ENCODE measurements at regions not wholly inside any gene's neighbourhood (a gene's known extent, or its start where the extent isn't known, plus 50 kb on each side); places are given as distances from the start of the nearest gene placed in this dataset.

DNA sequence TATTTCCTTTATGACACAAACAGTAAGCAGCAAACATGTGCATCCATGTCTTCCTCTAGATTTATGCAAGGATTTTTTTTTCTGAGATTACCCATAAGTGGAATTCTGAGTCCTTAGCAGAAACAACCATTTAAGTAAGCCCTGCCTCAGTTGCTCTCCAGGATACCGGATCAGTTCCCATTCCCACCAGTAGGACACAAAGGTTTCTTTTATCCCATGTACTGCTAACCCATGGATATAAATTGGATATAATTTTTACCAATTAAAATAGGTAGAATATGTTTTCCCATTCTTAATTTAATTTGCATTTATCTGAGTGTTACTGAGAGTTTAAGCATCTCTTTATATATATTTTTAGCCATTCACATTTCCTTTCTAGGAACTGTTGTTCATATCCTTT, 280.9 kb downstream of the FGFR2 start:
- no peak for TF ChIP-seq TARDBP (IDR thresholded peaks at IDR 0.05)
- TF ChIP-seq NFRKB (IDR thresholded peaks at IDR 0.05), result no peak
- TF ChIP-seq HDGF (IDR thresholded peaks at IDR 0.05; ENCODE audit: borderline replicate concordance), result no peak
- no peak for TF ChIP-seq ZNF384 (IDR thresholded peaks at IDR 0.05)
- TF ChIP-seq LEF1 (IDR thresholded peaks at IDR 0.05; ENCODE audit: borderline replicate concordance), result no peak
- TF ChIP-seq ARNT (IDR thresholded peaks at IDR 0.05), result no peak
- TF ChIP-seq CTBP1 (IDR thresholded peaks at IDR 0.05; ENCODE audit: borderline replicate concordance), result no peak
- TF ChIP-seq PKNOX1 (IDR thresholded peaks at IDR 0.05), result no peak
- TF ChIP-seq FOXM1 (IDR thresholded peaks at IDR 0.05; ENCODE audit: borderline replicate concordance), result no peak
- no peak for TF ChIP-seq SP1 (IDR thresholded peaks at IDR 0.05)
- no peak for TF ChIP-seq FOXA1 (IDR thresholded peaks at IDR 0.05)
- CTCF ChIA-PET, result no interaction called here
- DNase-seq (ENCODE audit: extremely low spot score), result no peak
- POLR2A ChIA-PET, result interaction anchor here (1.2 kb wide), 1 partner anchor 188 kb away, joined by 3 read pairs; no protein-coding TSS in a partner anchor

DNA sequence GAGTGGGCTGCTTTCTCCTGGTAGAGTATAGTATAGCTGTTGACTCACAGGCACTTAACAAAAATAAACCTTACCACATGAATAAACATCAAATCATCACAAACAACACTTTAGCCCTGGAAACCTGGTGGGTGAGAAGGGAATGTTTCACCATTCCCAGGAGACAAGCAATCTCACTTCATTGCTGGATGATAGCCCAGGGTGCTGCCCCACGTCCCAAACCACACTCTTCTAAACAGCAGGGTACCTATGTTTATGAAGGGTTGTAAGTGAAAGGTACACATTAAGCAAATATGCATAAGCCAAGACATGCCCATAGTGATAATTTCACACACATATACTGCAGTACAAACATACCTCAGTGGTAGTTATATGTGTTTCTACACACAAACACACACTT, 276.2 kb downstream of the FGFR2 start:
- no peak for TF ChIP-seq PKNOX1 (IDR thresholded peaks at IDR 0.05)
- TF ChIP-seq SUZ12 (IDR thresholded peaks at IDR 0.05), result no peak
- TF ChIP-seq ELF4 (IDR thresholded peaks at IDR 0.05), result no peak
- no peak for TF ChIP-seq NFRKB (IDR thresholded peaks at IDR 0.05)
- no peak for TF ChIP-seq SP1 (IDR thresholded peaks at IDR 0.05)
- no peak for TF ChIP-seq FOXM1 (IDR thresholded peaks at IDR 0.05; ENCODE audit: borderline replicate concordance)
- no peak for TF ChIP-seq FOXA1 (IDR thresholded peaks at IDR 0.05)
- TF ChIP-seq HDGF (IDR thresholded peaks at IDR 0.05; ENCODE audit: borderline replicate concordance), result no peak
- no peak for TF ChIP-seq TARDBP (IDR thresholded peaks at IDR 0.05)
- no peak for TF ChIP-seq LEF1 (IDR thresholded peaks at IDR 0.05; ENCODE audit: borderline replicate concordance)
- no peak for DNase-seq (ENCODE audit: extremely low spot score)
- ChIA-PET POLR2A (no interaction called here), CTCF (no interaction called here)

- POLR2A ChIA-PET, result no interaction called here
Measured at GRCh38 chr10:121322776-121323175, 275.5 kb downstream of the FGFR2 start.

GRCh38 chr10:121323443-121323842, 274.8 kb downstream of the FGFR2 start:
- CTCF ChIA-PET, result no interaction called here
- TF ChIP-seq LEF1 (IDR thresholded peaks at IDR 0.05; ENCODE audit: borderline replicate concordance), result no peak
- TF ChIP-seq PKNOX1 (IDR thresholded peaks at IDR 0.05), result no peak
- TF ChIP-seq SP1 (IDR thresholded peaks at IDR 0.05), result no peak
- no peak for TF ChIP-seq FOXK2 (IDR thresholded peaks at IDR 0.05)
- TF ChIP-seq L3MBTL2 (conservative IDR thresholded peaks at IDR 0.05), result no peak
- TF ChIP-seq SUZ12 (IDR thresholded peaks at IDR 0.05), result no peak
- no peak for DNase-seq (ENCODE audit: extremely low spot score)

More at GRCh38 chr10:121322776-121323175, 275.5 kb downstream of the FGFR2 start:
- no peak for DNase-seq (ENCODE audit: extremely low spot score)
- TF ChIP-seq FOXK2 (IDR thresholded peaks at IDR 0.05) (no peak), FOXA1 (IDR thresholded peaks at IDR 0.05) (no peak), CTBP1 (IDR thresholded peaks at IDR 0.05; ENCODE audit: borderline replicate concordance) (no peak), PKNOX1 (IDR thresholded peaks at IDR 0.05) (peak; percentile 42; the same call in 1 of the 2 replicates), FOXM1 (IDR thresholded peaks at IDR 0.05; ENCODE audit: borderline replicate concordance) (no peak), LEF1 (IDR thresholded peaks at IDR 0.05; ENCODE audit: borderline replicate concordance) (no peak), L3MBTL2 (conservative IDR thresholded peaks at IDR 0.05) (no peak)
- CTCF ChIA-PET, result no interaction called here

GRCh38 chr10:121324678-121325213, 273.5 kb downstream of the FGFR2 start:
- POLR2A ChIA-PET, result no interaction called here
- CTCF ChIA-PET, result no interaction called here
- no peak for TF ChIP-seq BHLHE40 (IDR thresholded peaks at IDR 0.05; ENCODE audit: borderline replicate concordance)
- no peak for TF ChIP-seq FOXM1 (IDR thresholded peaks at IDR 0.05; ENCODE audit: borderline replicate concordance)
- TF ChIP-seq TARDBP (IDR thresholded peaks at IDR 0.05), result no peak
- TF ChIP-seq ZNF384 (IDR thresholded peaks at IDR 0.05), result peak; percentile 73
- peak; percentile 74 for TF ChIP-seq ARNT (IDR thresholded peaks at IDR 0.05)
- no peak for TF ChIP-seq FOXA1 (IDR thresholded peaks at IDR 0.05)
- TF ChIP-seq LEF1 (IDR thresholded peaks at IDR 0.05; ENCODE audit: borderline replicate concordance), result no peak
- TF ChIP-seq FOXK2 (IDR thresholded peaks at IDR 0.05), result no peak
- no peak for TF ChIP-seq CTBP1 (IDR thresholded peaks at IDR 0.05; ENCODE audit: borderline replicate concordance)
- DNase-seq (ENCODE audit: extremely low spot score), result no peak

More at GRCh38 chr10:121323443-121323842, 274.8 kb downstream of the FGFR2 start:
- POLR2A ChIA-PET, result no interaction called here

GRCh38 chr10:121325490-121326231, 272.6 kb downstream of the FGFR2 start:
- DNase-seq (ENCODE audit: extremely low spot score), result no peak
- no peak for TF ChIP-seq L3MBTL2 (conservative IDR thresholded peaks at IDR 0.05)
- no peak for TF ChIP-seq ELF4 (IDR thresholded peaks at IDR 0.05)
- peak; percentile 38; the same call in 1 of the 2 replicates for TF ChIP-seq ZNF384 (IDR thresholded peaks at IDR 0.05)
- CTCF ChIA-PET, result no interaction called here
- POLR2A ChIA-PET, result no interaction called here

Measured in HEK293T (cell line).